ENCODE measurements at regions not wholly inside any gene's neighbourhood (a gene's known extent, or its start where the extent isn't known, plus 50 kb on each side); places are given as distances from the start of the nearest gene placed in this dataset.

- no peak for DNase-seq (ENCODE audit: low read depth in 2 of 2)
Observed at GRCh38 chr15:87245592-87245991, 1010.9 kb downstream of the NTRK3 start.

- DNase-seq (ENCODE audit: low read depth in 2 of 2), result no peak
Observed at GRCh38 chr15:87243474-87243873, 1013.1 kb downstream of the NTRK3 start.

- no peak for DNase-seq (ENCODE audit: low read depth in 2 of 2)
Observed at GRCh38 chr15:87239582-87240230, 1016.8 kb downstream of the NTRK3 start.

DNA sequence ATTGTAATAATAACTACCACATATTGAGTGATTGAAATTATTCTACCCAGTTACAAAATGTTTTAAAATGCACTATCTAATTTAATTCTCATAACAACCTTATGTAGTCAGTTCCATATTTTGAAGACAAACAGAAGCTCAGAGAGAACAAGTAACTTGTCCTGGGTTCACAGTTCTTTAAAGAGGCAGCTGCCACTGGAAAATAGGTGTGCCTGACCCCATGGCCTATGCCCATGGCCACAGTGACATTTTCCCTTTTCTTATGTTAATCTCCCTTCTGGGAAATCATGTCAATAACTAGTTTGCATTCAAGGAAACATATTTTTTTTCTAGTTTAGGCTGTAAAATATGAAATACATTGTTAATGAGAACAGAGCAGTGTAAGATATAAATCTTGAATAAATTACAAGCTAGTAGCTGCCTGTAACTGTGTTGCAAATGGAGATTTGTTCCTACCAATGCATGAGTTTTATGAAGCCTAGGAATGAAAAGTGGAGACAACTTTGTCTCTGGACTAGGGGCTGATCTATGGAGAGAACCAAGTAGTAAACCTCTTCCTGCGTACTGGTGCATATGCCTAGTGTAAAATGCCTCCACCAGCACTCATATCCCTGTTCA is 1018.0 kb downstream of the NTRK3 start:
- DNase-seq (ENCODE audit: low read depth in 2 of 2), result no peak

GRCh38 chr15:87228460-87228859 is 1028.1 kb downstream of the NTRK3 start:
- no peak for DNase-seq (ENCODE audit: low read depth in 2 of 2)

GRCh38 chr15:87227846-87228245 is 1028.7 kb downstream of the NTRK3 start:
- no peak for DNase-seq (ENCODE audit: low read depth in 2 of 2)

DNA sequence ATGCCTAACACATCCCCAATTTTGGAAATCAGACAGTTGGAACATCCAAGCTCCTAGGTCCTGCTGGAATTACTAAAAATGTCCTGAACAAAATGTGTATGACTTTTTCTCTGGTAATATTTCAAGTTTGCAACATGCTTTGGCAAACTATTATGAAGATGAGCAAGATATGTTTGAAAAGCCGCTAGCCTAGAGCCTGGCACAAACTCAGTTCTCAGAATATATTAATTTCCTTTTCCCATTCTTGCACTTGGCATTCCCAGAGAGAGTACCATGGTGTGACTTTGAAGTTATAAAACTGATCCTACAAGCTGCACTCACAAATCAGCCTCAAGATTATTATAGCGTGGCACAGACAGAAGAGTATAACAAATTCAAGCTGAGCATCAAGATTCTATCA is 1031.1 kb downstream of the NTRK3 start:
- no peak for DNase-seq (ENCODE audit: low read depth in 2 of 2)

GRCh38 chr15:87224404-87224803 is 1032.1 kb downstream of the NTRK3 start:
- DNase-seq (ENCODE audit: low read depth in 2 of 2), result no peak

GRCh38 chr15:87219650-87220615 is 1036.6 kb downstream of the NTRK3 start:
- DNase-seq (ENCODE audit: low read depth in 2 of 2), result no peak

GRCh38 chr15:87215100-87215499 is 1041.4 kb downstream of the NTRK3 start:
- DNase-seq (ENCODE audit: low read depth in 2 of 2), result no peak

DNA sequence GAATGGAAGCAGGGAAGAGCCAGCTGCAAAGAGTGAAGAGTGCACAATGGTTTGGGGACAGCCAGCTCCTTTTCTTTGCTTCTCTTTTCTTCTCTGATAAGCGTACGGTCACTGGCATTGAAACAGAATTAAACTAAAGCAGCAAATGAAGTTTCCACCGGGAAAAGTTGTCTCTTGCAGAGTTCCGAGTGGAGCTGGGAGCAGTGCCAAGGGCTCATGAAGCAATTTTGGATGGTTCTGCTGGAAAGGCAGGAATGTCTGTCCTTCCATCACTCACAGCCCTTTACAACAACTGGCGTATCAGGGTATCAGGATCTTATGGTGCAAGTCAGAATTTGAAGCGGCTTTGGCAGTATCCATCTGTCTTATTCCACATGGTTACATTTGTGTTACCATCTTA is 1042.9 kb downstream of the NTRK3 start:
- no peak for DNase-seq (ENCODE audit: low read depth in 2 of 2)

GRCh38 chr15:87212041-87212440 is 1044.5 kb downstream of the NTRK3 start:
- DNase-seq (ENCODE audit: low read depth in 2 of 2), result no peak

DNA sequence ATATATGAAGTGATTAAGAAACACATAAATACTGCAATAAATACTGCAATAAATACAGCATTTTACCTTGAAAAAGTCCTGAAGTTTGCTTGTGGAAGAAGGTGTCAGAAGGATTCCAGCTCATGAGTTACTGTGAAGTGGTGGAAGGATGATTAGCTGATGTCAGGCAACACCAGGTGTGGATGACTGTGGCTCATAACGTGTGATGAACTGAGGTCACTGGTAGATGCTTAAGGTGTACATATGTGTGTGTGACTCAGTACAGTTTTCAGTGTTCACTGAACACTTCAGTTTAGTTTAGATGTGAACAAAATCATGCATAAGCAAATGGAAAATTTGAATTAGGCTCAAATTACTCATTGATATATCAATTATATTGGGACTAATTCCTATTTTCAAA is 1045.0 kb downstream of the NTRK3 start:
- DNase-seq (ENCODE audit: low read depth in 2 of 2), result no peak

DNA sequence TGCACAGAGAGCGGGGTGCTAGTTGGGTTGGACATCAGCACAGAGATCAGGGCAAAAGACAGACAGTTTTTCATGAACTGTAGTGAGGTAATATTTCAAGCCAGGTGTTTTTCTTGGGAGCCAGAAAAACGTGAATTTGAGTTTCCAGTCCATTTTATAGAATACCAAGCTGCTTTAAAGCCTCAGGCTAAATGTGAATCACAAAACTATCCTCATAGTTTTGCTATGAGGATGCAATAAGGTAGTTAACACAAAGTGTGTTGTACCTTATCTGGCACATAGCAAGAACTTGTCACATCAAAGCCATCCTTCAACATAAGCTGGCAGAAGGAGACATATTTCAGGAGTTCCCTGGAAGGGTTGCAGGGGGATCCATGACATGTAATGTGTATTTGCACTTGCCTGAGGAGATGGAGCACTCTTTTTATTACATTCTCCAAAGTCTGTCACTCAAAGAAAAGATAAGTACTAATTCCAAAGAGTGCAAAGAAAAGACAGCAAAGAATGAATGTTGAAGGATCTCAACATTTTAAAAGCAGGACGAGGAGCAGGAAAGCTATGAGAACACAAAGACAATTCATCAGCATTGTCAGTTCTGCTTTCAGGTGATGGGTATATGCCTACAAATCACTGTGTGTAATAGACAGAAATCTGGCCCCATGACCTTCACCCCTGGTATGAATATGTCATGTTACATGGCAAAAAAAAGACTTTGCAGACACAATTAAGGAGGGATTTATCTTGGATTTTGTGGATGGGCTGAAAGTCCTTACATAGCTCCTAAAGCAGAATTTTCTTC is 1046.4 kb downstream of the NTRK3 start:
- no peak for DNase-seq (ENCODE audit: low read depth in 2 of 2)

GRCh38 chr15:87207990-87208580 is 1048.5 kb downstream of the NTRK3 start:
- no peak for DNase-seq (ENCODE audit: low read depth in 2 of 2)

GRCh38 chr15:87207251-87207650 is 1049.3 kb downstream of the NTRK3 start:
- no peak for DNase-seq (ENCODE audit: low read depth in 2 of 2)

GRCh38 chr15:87201986-87202385 is 1054.6 kb downstream of the NTRK3 start:
- no peak for DNase-seq (ENCODE audit: low read depth in 2 of 2)

- no peak for DNase-seq (ENCODE audit: low read depth in 2 of 2)
Observed at GRCh38 chr15:87200149-87200548, 1056.4 kb downstream of the NTRK3 start.

DNA sequence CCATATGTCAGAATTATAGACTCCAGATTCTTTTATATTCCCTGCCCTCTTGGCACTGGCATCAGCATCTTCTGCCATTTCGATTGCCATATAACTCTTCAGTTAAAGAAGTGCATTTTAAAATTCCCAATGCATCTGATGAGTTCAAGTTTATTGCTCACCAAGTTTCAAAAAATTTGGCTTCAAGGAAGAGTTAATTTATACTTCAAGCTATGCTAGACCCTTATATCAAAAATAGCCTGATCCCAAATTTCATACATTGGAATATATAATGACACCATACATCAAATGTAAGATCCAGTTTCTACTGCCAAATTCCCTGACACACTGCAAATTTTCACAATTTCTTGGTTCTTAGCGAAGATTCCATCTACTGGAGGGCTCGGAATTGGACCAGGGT is 1058.6 kb downstream of the NTRK3 start:
- DNase-seq (ENCODE audit: low read depth in 2 of 2), result no peak

GRCh38 chr15:87196498-87196897 is 1060.0 kb downstream of the NTRK3 start:
- no peak for DNase-seq (ENCODE audit: low read depth in 2 of 2)

- no peak for DNase-seq (ENCODE audit: low read depth in 2 of 2)
Observed at GRCh38 chr15:87193481-87193880, 1063.1 kb downstream of the NTRK3 start.
